GM19240 (cell line): ENCODE measurements at regions not wholly inside any gene's neighbourhood (a gene's known extent, or its start where the extent isn't known, plus 50 kb on each side); places are given as distances from the start of the nearest gene placed in this dataset.
A peak's percentile ranks its signal among the peaks of the same experiment; 100 is the strongest.
"Not testable (repeated sequence)": the region's sequence is repeated elsewhere in the genome, so short reads cannot be mapped to it uniquely, and the experiment has no call there.

Experiments used
- DNase-seq: peaks from one replicate; pipeline ENCODE4 v3.0.0; 2011; ENCODE audit warnings: low spot score; ENCODE audit not compliant: insufficient read length

DNA sequence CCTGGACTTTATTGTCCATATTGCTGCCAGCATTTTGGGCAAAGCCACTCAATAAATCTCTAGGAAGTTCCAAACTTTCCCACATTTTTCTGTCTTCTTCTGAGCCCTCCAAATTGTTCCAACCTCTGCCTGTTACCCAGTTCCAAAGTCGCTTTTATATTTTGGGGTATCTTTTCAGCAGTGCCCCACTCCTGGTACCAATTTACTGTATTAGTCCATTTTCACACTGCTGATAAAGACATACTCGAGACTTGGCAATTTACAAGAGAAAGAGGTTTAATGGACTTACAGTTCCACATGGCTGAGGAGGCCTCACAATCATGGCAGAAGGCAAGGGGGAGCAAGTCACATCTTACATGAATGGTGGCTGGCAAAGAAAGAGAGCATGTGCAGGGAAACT is 53.4 kb downstream of the AHSP start:
- DNase-seq = not testable (repeated sequence)

DNA sequence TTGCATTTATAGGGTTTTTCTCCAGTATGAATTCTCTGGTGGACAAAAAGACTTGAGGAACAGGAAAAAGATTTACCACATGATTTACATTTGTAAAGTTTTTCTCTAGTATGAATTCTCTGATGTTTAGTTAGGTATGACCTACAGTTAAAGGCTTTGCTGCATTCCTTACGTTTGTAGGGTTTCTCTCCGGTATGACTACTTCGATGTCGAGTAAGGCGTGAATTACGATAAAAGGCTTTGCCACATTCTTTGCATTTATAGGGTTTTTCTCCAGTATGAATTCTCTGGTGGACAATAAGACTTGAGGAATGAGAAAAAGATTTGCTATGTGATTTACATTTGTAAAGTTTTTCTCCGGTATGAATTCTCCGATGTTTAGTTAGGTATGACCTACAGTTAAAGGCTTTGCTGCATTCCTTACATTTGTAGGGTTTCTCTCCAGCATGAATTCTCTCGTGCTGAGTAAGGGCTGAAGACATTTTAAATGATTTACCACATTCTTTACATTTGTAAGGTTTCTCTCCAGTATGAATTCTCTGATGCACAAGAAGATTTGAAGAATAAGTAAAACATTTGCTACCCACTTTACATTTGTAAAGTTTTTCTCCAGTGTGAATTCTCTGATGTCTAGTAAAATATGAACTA is 74.2 kb downstream of the AHSP start:
- not testable (repeated sequence) for DNase-seq

DNA sequence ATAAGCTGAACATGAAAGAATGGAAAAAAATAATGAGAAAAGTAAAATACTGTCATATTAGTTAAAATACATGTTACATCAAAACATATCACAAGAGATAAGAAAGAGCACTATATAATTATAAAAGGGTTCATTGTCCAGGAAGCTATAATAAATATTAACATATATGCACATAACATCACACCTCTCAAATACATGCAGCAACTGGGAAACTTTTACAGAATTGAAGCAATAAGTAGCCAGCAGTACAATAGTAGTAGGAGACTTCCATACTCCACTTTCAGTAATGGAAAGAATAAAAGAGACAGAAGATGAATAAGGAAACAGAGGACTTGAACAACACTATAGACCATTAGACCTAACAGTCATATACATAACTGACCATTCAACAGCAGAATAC is 90.4 kb downstream of the AHSP start:
- DNase-seq = no peak

DNA sequence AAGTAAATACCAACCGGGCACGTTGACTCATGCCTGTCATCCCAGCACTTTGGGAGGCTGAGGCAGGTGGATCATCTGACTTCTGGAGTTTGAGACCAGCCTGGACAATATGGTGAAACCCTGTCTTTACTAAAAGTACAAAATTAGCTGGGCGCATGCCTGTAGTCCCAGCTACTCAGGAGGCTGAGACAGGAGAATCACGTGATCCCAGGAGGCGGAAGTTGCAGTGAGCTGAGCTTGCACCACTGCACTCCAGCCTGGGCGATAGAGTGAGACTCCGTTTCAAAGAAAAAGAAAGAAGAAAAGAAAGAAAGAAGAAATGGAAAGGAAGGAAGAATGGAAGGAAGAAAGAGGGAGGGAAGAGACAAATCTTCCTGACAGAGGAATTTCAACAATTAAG is 108.7 kb downstream of the AHSP start:
- no peak for DNase-seq

DNA sequence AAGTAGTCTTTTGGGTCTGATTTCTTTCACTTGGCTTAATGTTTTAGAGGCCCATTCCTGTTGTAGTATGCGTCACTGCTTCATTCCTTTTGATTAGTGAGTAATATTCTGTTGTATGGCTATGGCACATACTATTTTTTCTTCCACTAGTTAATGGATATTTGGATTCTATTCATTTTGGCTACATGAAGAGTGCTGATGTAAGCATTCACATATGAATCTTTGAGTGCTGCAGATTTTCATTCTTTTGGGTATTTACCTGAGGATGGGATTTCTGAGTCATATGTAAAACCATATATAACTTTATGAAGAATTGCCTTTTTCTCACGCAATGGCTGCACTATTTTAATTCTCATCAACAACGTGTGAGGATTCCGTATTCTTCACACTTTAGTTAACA is 113.6 kb downstream of the AHSP start:
- DNase-seq = no peak

DNA sequence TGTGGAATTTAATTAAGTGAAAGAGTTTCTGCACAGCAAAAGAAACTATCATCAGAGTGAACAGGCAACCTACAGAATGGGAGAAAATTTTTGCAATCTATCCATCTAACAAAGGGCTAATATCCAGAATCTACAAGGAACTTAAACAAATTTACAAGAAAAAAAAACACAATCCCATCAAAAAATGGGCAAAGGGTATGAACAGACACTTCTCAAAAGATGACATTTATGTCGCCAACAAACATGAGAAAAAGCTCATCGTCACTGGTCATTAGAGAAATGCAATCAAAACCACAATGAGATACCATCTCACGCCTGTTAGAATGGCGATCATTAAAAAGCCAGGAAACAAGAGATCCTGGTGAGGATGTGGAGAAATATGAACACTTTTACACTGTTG is 128.0 kb downstream of the AHSP start:
- not testable (repeated sequence) for DNase-seq

DNA sequence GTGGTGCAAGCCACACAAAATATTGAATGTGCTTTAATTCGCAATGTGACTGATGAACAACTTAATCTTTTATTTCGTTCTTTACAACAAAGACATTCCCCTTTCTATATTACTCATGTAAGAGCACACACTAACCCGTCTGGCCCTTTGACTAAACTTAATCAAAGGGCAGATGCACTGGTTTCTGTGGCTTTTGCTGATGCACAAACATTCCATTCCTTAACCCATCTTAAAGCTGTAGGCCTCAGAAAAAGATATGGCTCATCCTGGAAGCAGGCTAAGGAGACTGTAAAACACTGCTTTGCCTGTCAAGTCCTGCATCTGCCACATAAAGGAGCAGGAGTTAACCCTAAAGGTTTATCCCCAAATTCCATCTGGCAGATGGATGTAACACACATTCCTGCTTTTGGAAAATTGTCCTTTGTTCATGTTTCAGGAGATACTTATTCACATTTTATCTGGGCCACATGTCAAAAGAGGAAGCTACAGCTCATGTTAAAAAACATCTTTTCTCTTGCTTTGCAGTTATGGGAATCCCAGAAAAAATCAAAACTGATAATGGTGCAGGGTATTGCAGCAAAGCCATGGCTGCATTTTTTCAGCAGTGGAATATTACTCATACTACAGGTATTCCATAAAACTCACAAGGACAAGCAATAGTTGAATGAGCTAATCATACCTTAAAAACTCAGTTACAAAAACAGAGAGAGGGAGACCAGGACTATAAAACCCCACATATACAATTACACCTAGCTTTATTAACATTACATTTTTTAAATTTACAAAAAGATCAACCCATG is 137.2 kb downstream of the AHSP start:
- DNase-seq = no peak

DNA sequence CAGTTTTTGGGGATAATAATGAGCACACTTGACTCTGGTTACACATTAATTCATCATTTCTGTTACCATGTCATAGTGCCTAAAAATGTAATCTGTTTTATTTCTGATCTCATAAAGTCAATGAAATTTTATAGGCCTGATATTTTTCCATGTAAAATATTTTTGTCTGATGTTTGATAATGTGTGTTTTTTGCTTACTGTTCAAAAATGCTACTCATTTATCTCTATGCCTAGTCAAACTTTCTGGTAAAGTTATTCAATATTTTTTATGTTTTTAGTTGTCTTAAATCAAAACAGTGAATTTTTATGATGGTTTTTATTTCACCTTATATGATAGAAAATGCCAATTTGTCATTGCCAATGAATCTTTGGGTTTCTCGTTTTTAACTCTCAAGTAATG is 147.0 kb downstream of the AHSP start:
- DNase-seq = no peak

DNA sequence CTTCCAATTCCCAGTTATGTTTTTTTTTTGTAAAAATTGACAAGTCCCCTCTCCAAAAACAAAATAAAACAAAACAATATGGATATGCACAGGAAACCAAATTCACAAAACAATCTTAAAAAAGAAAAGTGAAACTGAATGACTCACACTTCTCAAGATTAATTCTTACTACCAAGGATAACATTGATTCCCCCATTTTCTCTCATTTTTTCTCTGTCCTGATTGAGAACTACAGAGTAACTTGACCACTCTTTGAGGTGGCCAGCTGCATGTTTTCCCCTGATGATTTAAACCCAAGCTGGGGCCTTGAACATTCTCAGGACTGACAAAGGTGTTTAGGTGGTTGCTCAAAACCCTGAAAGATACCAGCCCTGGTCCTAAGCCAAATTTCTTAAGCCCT is 149.0 kb downstream of the AHSP start:
- no peak for DNase-seq

DNA sequence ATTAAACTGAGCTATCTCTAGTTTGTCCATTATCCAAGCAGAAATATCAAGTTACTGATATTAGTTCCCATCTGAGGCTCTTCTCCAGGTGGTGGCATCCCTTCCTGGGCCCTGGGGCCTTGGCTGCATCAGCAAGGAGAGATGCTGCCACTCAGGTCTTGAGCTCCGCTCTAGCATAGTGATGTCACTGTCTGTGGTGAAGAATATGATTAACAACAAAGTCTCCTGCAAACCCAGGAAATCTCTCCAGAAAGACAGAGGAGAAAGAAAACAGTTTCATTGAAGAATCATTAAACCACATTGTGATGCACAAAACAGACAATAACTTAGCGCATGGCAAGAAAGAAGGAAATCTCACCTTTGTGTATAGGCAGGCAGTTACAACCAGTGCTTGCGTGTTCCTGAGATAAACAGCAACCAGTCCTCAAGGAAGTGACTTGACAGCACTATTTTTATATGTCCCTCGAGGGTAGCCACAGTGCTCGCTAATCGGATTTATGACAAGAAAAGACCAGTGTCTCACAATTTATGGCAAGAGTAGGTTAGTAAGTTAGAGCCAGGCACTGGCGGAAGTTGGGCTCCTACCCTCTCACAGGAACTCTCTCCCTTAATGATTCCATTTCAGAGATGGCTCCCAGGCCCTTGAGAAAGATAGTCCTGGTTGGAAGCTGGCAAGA is 151.1 kb downstream of the AHSP start:
- no peak for DNase-seq

DNA sequence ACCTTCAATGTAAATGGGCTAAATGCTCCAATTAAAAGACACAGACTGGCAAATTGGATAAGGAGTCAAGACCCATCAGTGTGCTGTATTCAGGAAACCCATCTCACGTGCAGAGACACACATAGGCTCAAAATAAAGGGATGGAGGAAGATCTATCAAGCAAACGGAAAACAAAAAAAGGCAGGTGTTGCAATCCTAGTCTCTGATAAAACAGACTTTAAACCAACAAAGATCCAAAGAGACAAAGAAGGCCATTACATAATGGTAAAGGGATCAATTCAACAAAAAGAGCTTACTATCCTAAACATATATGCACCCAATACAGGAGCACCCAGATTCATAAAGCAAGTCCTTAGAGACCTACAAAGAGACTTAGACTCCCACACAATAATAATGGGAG is 161.6 kb downstream of the AHSP start:
- DNase-seq = not testable (repeated sequence)

DNA sequence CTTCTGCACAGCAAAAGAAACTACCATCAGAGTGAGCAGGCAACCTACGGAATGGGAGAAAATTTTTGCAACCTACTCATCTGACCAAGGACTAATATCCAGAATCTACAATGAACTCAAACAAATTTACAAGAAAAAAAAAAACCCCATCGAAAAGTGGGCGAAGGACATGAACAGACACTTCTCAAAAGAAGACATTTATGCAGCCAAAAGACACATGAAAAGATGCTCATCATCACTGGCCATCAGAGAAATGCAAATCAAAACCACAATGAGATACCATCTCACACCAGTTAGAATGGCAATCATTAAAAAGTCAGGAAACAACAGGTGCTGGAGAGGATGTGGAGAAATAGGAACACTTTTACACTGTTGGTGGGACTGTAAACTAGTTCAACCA is 164.6 kb downstream of the AHSP start:
- not testable (repeated sequence) for DNase-seq

DNA sequence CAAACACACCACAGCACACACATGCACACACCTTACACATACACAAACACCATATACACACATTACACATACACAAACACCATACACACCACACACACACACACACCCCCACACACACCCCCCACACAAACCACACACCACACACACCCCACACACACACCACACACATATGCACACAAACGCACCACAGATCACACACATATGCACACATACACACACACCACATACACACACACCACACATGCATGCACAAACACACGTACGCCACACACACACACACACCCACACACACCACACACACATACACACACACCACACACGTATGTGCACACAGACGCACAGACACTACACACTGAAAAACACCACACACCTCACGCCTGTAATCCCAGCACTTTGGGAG is 166.0 kb downstream of the AHSP start:
- DNase-seq = no peak

DNA sequence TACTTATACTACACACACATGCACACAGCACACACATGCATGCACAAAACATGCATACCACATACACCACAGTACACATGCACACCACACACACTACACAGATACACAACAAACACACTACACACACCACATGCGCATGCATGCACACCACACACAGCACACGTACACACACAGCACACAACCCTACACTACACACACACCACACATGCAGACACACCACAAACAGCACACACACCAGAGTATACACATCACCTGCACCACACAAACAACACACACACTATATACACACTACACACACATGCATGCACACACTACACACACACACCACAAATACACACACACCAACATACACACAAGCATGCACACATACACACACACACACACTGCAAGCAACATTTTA is 166.8 kb downstream of the AHSP start:
- no peak for DNase-seq

DNA sequence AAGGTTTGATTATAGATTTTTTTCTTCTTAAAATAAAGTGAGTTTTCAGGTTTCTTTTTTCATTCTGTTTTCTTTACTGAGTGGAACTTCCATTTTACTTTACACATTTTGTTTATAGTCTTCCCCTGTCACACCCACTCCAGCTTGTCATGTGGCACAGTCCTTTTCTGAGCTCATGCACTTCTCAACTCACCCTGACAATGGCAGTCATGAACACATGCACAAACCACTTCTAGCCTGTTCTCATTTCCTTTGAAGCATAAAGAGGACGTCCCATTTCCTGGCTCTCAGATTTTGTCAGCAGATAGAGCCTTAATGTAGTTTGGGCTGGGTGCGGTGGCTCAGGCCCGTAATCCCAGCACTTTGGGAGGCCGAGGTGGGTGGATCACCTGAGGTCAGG is 168.0 kb downstream of the AHSP start:
- no peak for DNase-seq

DNA sequence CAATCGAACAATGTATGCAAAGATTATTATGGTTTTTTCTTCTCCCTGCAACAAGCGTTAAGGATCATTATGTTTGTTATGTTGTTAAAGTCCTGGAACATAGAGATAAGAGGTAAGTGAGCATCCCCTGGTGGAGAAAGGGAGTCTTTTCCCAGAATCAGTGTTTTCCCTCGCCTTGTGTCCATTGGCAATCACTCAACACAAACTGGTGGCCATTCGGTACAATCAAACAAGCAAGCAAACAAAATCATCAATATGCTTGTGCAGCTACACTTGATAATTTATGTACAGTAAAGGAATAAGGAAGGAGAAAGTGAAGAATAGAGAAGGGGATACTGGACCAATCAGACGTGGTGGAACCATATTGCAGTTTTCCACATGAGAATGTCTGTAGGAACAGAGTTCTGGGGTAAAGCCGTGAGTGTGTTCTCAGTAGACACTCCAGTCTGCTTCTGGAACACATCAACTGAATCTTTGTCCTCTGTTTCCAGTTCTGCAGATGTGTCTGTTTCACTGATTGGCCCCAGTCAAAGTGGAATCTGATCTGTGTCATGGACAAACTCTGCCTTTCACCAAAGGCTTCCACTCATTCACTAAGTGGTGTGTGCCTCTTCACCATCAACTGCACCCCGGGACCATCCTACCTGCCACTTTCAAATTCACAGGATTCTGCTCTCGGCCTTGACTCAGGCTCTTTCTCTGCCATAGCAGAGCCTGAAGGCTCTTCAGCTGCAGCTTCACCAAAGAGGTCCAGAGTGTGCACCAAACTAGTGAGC is 169.5 kb downstream of the AHSP start:
- no peak for DNase-seq

DNA sequence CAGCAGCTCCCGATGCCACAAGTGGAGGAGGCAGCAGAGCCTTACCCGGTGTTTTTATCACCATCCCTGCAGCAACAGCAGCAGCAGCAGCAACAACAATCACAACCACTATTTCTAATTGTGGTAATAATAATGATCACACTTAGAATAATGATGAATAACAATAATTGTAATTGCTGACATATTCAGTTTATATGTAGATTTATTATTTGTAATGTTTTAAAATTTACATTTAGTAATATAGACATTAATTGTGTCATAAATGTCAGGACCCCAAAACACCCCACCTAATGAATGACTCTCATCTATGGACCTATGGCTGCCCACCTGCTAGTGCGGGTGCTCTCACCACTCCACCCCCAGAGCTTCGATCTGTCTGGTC is 170.0 kb downstream of the AHSP start:
- no peak for DNase-seq

DNA sequence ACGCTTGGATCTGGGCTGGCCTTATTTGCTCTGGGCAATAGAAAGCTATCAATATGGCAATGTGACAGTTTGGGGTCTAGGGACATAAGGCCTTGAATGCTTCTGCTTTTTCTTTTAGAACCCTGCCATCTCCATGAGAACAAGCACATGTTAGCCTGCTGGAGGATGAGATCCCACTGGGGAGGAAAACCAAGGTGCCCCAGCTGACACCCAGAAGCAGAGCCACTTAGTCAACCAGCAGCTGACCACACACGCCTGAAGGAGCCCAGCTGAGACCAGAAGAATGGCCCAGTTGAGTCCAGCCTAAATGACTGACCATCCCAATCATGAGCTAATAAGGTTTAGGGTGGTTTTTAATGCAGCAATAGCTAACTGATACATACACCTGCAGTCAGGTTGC is 171.2 kb downstream of the AHSP start:
- DNase-seq = no peak

DNA sequence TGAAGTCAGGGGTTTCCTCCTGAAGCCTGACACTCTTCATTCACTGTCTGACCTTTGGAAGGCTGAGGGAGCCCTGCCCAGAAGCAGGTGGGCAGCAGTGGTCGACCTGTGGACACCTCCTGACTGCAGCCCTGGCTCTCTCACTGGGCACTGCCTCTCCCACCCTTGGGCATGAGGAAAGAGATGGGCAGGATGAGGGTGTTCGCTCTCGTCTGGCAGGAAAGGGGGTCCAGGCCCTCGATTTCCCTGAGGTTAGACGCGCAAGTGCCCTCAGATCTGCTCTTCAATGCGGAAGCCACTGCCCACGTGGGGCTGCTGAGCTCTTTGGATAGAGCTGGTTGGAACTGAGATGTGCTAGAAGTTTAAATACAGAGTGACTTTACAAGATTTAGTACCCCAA is 171.9 kb downstream of the AHSP start:
- DNase-seq = no peak

DNA sequence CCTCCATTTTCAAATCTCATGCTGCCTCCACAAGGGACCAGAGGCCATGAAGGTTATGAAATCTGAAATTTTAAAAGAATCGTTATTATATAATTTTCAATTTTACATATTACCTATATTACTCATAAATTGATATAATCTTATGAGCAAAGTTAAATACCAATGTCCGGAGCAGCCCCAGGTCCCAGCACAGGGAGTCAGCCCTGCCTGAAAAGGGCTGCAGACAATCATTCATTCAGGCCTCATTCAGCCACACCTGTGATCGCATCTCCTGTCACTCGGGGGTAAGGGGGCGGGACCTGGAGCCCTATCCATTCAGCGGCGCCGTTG is 172.5 kb downstream of the AHSP start:
- DNase-seq = peak; percentile 85

DNA sequence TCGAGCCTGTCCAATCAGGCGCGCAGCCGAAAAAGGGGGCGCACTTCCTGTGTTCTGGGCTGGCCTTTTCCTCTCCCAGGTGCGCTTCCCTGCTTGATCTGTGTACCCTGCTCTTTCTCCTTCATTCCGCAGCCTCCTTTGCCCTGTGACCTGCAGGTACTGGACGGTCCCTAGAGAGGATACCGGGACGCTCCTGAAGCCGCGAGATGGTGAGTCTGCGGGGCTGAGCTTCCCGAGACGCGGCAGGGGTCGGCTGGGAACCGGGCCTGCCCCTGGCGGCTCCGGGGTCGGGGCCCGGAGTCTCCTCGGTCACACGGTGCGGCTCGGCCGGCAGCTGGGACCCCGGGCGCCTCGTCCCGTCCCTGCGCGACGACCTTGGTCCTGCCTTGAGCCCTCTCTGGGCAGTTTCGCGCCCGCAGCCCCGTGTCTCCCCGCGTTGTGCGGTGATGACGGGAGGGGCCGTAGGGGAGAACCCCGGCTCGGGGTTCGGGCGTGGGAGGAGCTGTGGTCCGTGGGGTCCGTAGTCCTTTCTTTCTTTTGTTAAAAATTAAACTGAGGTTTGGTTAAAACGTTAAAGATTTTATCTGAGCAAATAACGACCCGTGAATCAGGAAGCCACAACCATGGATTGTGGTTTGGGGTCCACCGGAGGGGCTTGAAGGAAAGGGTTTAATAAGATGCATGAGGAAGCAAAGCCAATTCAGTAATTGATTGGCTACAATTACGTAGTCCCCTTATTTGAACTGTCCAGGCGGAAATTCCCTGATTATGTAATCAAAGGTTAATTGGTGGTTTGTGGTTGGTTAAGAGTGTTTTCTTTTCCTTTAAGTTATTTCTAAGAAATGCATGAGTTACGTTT is 172.8 kb upstream of the ZNF267 start:
- no peak for DNase-seq
